ENCODE measurements at regions not wholly inside any gene's neighbourhood (a gene's known extent, or its start where the extent isn't known, plus 50 kb on each side); places are given as distances from the start of the nearest gene placed in this dataset.
A peak's percentile ranks its signal among the peaks of the same experiment; 100 is the strongest.

- H3K4me1 ChIP-seq (ENCODE audit: low read depth, poor library complexity, severe bottlenecking), result peaks cover 9% of the 10 kb centered on the region
- H3K27ac ChIP-seq, result no peak overlapping the region
- H3K27me3 ChIP-seq (ENCODE audit: insufficient read depth, low read depth), result no peaks in the 10 kb centered on the region
- no peak overlapping the region for H3K4me2 ChIP-seq
- no peak overlapping the region for H3K4me3 ChIP-seq (IDR thresholded peaks at IDR 0.05; ENCODE audit: insufficient read depth, low read depth, low read length)
- H4K20me1 ChIP-seq (ENCODE audit: insufficient read depth), result no peaks in the 10 kb centered on the region
- no peak overlapping the region for H3K9ac ChIP-seq
- TF ChIP-seq CTCF (conservative IDR thresholded peaks at IDR 0.05; ENCODE audit: low read depth, low read length), result no peak
- no peaks in the 10 kb centered on the region for H3K36me3 ChIP-seq (ENCODE audit: insufficient read depth)
- no peak overlapping the region for H2AFZ ChIP-seq (ENCODE audit: low read depth)
- no peaks in the 10 kb centered on the region for H3K79me2 ChIP-seq (ENCODE audit: insufficient read depth, low read depth)
These were observed 817.5 kb downstream of the VGLL3 start for GRCh38 chr3:86173401-86173800.

DNA sequence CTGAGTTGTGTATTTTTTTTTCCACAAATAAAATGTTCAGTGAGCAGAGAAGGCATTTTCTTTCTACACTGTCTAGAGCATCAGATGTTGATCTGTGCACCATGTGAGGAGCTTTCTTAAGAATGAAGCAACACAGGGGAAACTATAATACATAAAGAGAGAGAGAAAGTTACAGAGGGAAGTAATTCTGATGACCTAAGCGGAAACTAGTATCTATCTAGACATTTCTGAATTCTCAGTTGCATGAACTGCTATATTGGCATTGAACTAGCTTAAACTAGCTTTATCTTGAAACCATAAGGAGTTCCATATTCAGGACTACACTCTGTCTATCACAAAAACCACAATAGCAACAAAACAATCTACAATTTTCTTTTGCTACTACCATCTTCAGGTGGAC is 822.4 kb downstream of the VGLL3 start:
- H3K27me3 ChIP-seq (ENCODE audit: insufficient read depth, low read depth), result no peaks in the 10 kb centered on the region
- H3K9ac ChIP-seq, result no peak overlapping the region
- no peaks in the 10 kb centered on the region for H4K20me1 ChIP-seq (ENCODE audit: insufficient read depth)
- H3K79me2 ChIP-seq (ENCODE audit: insufficient read depth, low read depth), result no peaks in the 10 kb centered on the region
- no peak for TF ChIP-seq CTCF (conservative IDR thresholded peaks at IDR 0.05; ENCODE audit: low read depth, low read length)
- H3K4me1 ChIP-seq (ENCODE audit: low read depth, poor library complexity, severe bottlenecking), result peaks cover 44% of the 10 kb centered on the region
- no peak overlapping the region for H3K4me3 ChIP-seq (IDR thresholded peaks at IDR 0.05; ENCODE audit: insufficient read depth, low read depth, low read length)
- H3K36me3 ChIP-seq (ENCODE audit: insufficient read depth), result no peaks in the 10 kb centered on the region
- no peak overlapping the region for H2AFZ ChIP-seq (ENCODE audit: low read depth)
- peak overlapping the region; percentile 54 for H3K4me2 ChIP-seq
- H3K27ac ChIP-seq, result peak overlapping the region; percentile 42

DNA sequence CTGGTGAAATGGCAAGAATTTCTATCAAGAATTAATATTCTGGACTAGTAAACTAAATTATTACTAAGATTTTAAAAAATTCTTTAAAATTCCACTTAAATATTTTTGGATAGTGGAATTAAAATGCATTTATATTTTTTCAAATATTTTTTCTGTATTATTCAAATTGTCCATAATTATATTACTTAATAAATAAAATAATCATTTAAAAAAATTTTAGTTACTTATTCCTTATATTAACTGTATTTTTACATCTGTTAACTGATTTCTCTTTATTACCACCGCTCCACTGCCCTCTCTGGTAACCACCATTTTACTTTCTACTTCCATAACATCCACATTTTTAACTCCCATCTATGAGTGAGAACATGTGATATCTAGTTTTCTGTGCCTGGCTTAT is 828.4 kb downstream of the VGLL3 start:
- no peak for TF ChIP-seq CTCF (conservative IDR thresholded peaks at IDR 0.05; ENCODE audit: low read depth, low read length)
- Histone ChIP-seq H3K4me2 (no peak overlapping the region), H3K4me3 (IDR thresholded peaks at IDR 0.05; ENCODE audit: insufficient read depth, low read depth, low read length) (no peak overlapping the region), H4K20me1 (ENCODE audit: insufficient read depth) (no peaks in the 10 kb centered on the region), H3K9ac (no peak overlapping the region), H3K27ac (no peak overlapping the region), H2AFZ (ENCODE audit: low read depth) (no peak overlapping the region), H3K79me2 (ENCODE audit: insufficient read depth, low read depth) (no peaks in the 10 kb centered on the region), H3K36me3 (ENCODE audit: insufficient read depth) (no peaks in the 10 kb centered on the region), H3K4me1 (ENCODE audit: low read depth, poor library complexity, severe bottlenecking) (peaks cover 25% of the 10 kb centered on the region), H3K27me3 (ENCODE audit: insufficient read depth, low read depth) (no peaks in the 10 kb centered on the region)

DNA sequence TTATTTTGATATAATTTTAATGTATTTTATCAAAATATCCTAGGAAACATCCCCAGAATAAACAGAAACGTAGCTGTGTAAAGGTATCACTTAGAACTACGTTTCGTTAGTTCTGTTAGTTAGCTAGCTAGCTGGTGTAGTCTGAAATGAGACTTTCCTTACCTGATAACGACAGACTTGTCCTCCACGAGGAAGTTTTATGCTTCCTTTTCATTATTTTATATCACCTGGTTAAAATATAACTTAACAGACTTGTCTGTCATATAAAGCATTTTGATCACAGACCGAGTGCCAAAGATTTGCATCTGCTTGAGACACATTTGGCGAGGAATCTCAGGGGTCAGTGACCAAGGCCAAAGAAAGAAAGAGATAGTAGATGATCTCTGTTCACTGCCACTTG is 829.5 kb downstream of the VGLL3 start:
- H3K27ac ChIP-seq, result no peak overlapping the region
- peaks cover 19% of the 10 kb centered on the region for H3K4me1 ChIP-seq (ENCODE audit: low read depth, poor library complexity, severe bottlenecking)
- no peak overlapping the region for H3K4me3 ChIP-seq (IDR thresholded peaks at IDR 0.05; ENCODE audit: insufficient read depth, low read depth, low read length)
- no peaks in the 10 kb centered on the region for H3K27me3 ChIP-seq (ENCODE audit: insufficient read depth, low read depth)
- no peaks in the 10 kb centered on the region for H3K79me2 ChIP-seq (ENCODE audit: insufficient read depth, low read depth)
- TF ChIP-seq CTCF (conservative IDR thresholded peaks at IDR 0.05; ENCODE audit: low read depth, low read length), result no peak
- H4K20me1 ChIP-seq (ENCODE audit: insufficient read depth), result no peaks in the 10 kb centered on the region
- H3K36me3 ChIP-seq (ENCODE audit: insufficient read depth), result no peaks in the 10 kb centered on the region
- H3K9ac ChIP-seq, result no peak overlapping the region
- no peak overlapping the region for H2AFZ ChIP-seq (ENCODE audit: low read depth)
- H3K4me2 ChIP-seq, result no peak overlapping the region

DNA sequence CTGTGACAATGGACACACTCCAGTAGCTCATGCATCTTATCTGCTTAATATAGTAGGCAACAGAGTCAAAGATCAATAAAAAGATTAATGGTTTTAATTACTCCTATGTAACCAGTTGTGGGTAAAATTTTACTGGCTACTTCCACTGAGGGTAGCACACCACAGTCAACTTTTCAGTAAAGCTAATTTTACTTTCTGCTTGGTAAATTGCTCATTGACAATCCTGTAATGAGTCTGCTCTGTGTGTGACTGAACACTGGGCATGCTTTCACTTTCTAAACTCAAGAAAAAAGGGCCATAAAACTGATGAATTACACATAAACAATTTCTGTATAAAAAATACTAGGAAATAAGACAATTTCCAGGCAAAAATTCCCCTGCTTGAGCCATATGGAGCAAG is 838.3 kb downstream of the VGLL3 start:
- Histone ChIP-seq H2AFZ (ENCODE audit: low read depth) (no peak overlapping the region), H3K9ac (no peak overlapping the region), H3K27ac (no peak overlapping the region), H3K4me3 (IDR thresholded peaks at IDR 0.05; ENCODE audit: insufficient read depth, low read depth, low read length) (no peak overlapping the region), H3K79me2 (ENCODE audit: insufficient read depth, low read depth) (no peaks in the 10 kb centered on the region), H4K20me1 (ENCODE audit: insufficient read depth) (no peaks in the 10 kb centered on the region), H3K36me3 (ENCODE audit: insufficient read depth) (no peaks in the 10 kb centered on the region), H3K4me2 (no peak overlapping the region), H3K27me3 (ENCODE audit: insufficient read depth, low read depth) (no peaks in the 10 kb centered on the region), H3K4me1 (ENCODE audit: low read depth, poor library complexity, severe bottlenecking) (no peaks in the 10 kb centered on the region)
- no peak for TF ChIP-seq CTCF (conservative IDR thresholded peaks at IDR 0.05; ENCODE audit: low read depth, low read length)

All from KMS-11 (cell line).